B cell (primary cell): ENCODE measurements at regions not wholly inside any gene's neighbourhood (a gene's known extent, or its start where the extent isn't known, plus 50 kb on each side); places are given as distances from the start of the nearest gene placed in this dataset.

Experiments
- ATAC-seq: fragments of 200-7000 bp; cut with Tn5 transposase; one replicate; pipeline ENCODE4 v1.10.0; 2021; ENCODE audit warnings: low read depth, mild to moderate bottlenecking, moderate number of reproducible peaks, moderate library complexity
- CTCF ChIA-PET: fragments of 350-600 bp; sonication (Branson Sonifier 250); formaldehyde crosslinking; loops from one replicate; lab custom pipeline; 2021; ENCODE audit warnings: antibody characterized with exemption, inconsistent platforms; lab: Charles Lee
- POLR2A ChIA-PET: fragments of 350-600 bp; sonication (Branson Sonifier 250); formaldehyde crosslinking; loops from one replicate; lab custom pipeline; 2021; ENCODE audit warnings: antibody characterized with exemption; lab: Charles Lee
- DNase-seq: peaks from one replicate; pipeline ENCODE4 v3.0.0; 2013
- H2AFZ ChIP-seq: 2 replicates; pipeline ENCODE4 v1.6.1; 2012; ENCODE audit warnings: mild to moderate bottlenecking, low read depth, low read length; ENCODE audit not compliant: insufficient read depth, poor library complexity, severe bottlenecking
- H3K27ac ChIP-seq, 2 donors: 1 replicate in 1 of 2; 2 replicates in 1 of 2; pipeline ENCODE4 v1.5.1; 2012 to 2013; ENCODE audit warnings: low read length in 2 of 2, mild to moderate bottlenecking in 2 of 2, moderate library complexity in 1 of 2
- H3K27me3 ChIP-seq, 4 experiments: fragments of 200-600 bp in 1 of 4; sonication (generic) in 1 of 4; replicated peaks in 1 of 4; 1 replicate in 2 of 4; 2 replicates in 2 of 4; pipeline versions ENCODE4 v1.6.1 to v1.7.0; 2013 to 2016; ENCODE audit warnings: low read length in 3 of 4, mild to moderate bottlenecking in 2 of 4, mixed read lengths in 1 of 4, moderate library complexity in 1 of 4; ENCODE audit not compliant: insufficient read depth in 4 of 4, control insufficient read depth in 3 of 4; ENCODE audit errors: control extremely low read depth in 1 of 4
- H3K36me3 ChIP-seq, 2 experiments: replicated peaks in 1 of 2; 1 replicate in 1 of 2; 2 replicates in 1 of 2; pipeline versions ENCODE4 v1.6.1 to v1.7.1; 2013; ENCODE audit warnings: low read length in 1 of 2; ENCODE audit not compliant: insufficient read depth in 2 of 2, control insufficient read depth in 1 of 2; ENCODE audit errors: control extremely low read depth in 1 of 2, extremely low read depth in 1 of 2
- H3K4me1 ChIP-seq, 2 donors: fragments of 200-600 bp in 1 of 2; sonication (generic) in 1 of 2; 1 replicate in 1 of 2; 2 replicates in 1 of 2; pipeline versions ENCODE4 v1.5.1 to v1.6.1; 2013 to 2017; ENCODE audit warnings: low read length in 2 of 2; ENCODE audit not compliant: control insufficient read depth in 2 of 2, insufficient read depth in 2 of 2
- H3K4me2 ChIP-seq: replicated peaks from 2 replicates; pipeline ENCODE3; 2012; ENCODE audit warnings: mild to moderate bottlenecking, low read depth, low read length; ENCODE audit not compliant: poor library complexity, severe bottlenecking
- H3K4me3 ChIP-seq, 5 experiments: fragments of 200-600 bp in 1 of 5; sonication (generic) in 1 of 5; 1 replicate in 3 of 5; 2 replicates in 2 of 5; pipeline versions ENCODE4 v1.5.1 to v1.7.0; 2011 to 2016; ENCODE audit warnings: low read length in 4 of 5, mild to moderate bottlenecking in 4 of 5, low read depth in 2 of 5, control low read depth in 1 of 5, moderate library complexity in 1 of 5; ENCODE audit not compliant: insufficient read depth in 1 of 5; ENCODE audit errors: control extremely low read depth in 1 of 5, extremely low read depth in 1 of 5
- H3K79me2 ChIP-seq: fragments of 200-600 bp; sonication (generic); one replicate; pipeline ENCODE4 v1.6.0; 2016; ENCODE audit warnings: low read length; ENCODE audit not compliant: control insufficient read depth, insufficient read depth
- H3K9ac ChIP-seq: fragments of 200-600 bp; sonication (generic); 2 replicates; pipeline ENCODE4 v1.6.1; 2017; ENCODE audit warnings: mild to moderate bottlenecking, low read length, moderate library complexity
- H3K9me3 ChIP-seq, 3 donors: one replicate each; pipeline versions ENCODE4 v1.6.1 to v1.7.1; 2013; ENCODE audit warnings: low read length in 2 of 3; ENCODE audit not compliant: control insufficient read depth in 2 of 3, insufficient read depth in 1 of 3; ENCODE audit errors: control extremely low read depth in 1 of 3
- H4K20me1 ChIP-seq: 2 replicates; pipeline ENCODE4 v1.6.0; 2012; ENCODE audit warnings: mild to moderate bottlenecking, low read length; ENCODE audit not compliant: insufficient read depth, control insufficient read depth, poor library complexity, severe bottlenecking
- H3K27ac Mint-ChIP-seq: one replicate; pipeline ENCODE4 v1.8.0; 2021; ENCODE audit warnings: mixed read lengths
- H3K27me3 Mint-ChIP-seq: one replicate; pipeline ENCODE4 v1.8.0; 2021; ENCODE audit warnings: mixed read lengths
- H3K4me1 Mint-ChIP-seq: one replicate; pipeline ENCODE4 v1.8.0; 2021; ENCODE audit warnings: mixed read lengths
- H3K4me3 Mint-ChIP-seq: one replicate; pipeline ENCODE4 v1.8.0; 2021; ENCODE audit warnings: mixed read lengths
- H3K9me3 Mint-ChIP-seq: one replicate; pipeline ENCODE4 v1.8.0; 2022; ENCODE audit warnings: mixed read lengths; ENCODE audit not compliant: insufficient read depth
- CTCF ChIP-seq: fragments of 200-600 bp; IDR thresholded peaks from one replicate; pipeline ENCODE4 v1.8.0; 2022; ENCODE audit warnings: antibody characterized with exemption, mild to moderate bottlenecking
- EZH2 ChIP-seq: IDR thresholded peaks from 2 replicates; pipeline ENCODE4 v1.6.1; 2012; ENCODE audit warnings: borderline replicate concordance, low read depth, mild to moderate bottlenecking, moderate library complexity, low read length; ENCODE audit not compliant: insufficient read depth, poor library complexity, severe bottlenecking
- WGBS: methylation state at CpG from one replicate; pipeline ENCODE4 v1.1.5; 2013; ENCODE audit warnings: missing lambda C conversion rate; ENCODE audit not compliant: insufficient coverage; 5-methylcytosine and 5-hydroxymethylcytosine counted together
- intact Hi-C: fragments of 100-400 bp; cut with micrococcal nuclease; formaldehyde crosslinking; loops from one replicate; pipeline ENCODE4 v1.10.0; 2022

- TF ChIP-seq CTCF (no peak), EZH2 (no peak)
- Histone ChIP-seq H3K27me3 (peaks cover 0 to 20% (median 0%) of the 10 kb centered on the region in 4 experiments), H3K4me1 (no peaks in the 10 kb centered on the region), H3K36me3 (no peaks in the 10 kb centered on the region), H3K4me3 (no peak overlapping the region), H3K4me2 (no peak overlapping the region), H4K20me1 (no peaks in the 10 kb centered on the region), H3K9ac (no peak overlapping the region), H3K79me2 (no peaks in the 10 kb centered on the region), H3K27ac (no peak overlapping the region), H3K9me3 (no peaks in the 10 kb centered on the region), H2AFZ (no peak overlapping the region)
- POLR2A ChIA-PET, result no interaction called here
- no peak for DNase-seq
- no peaks in the 10 kb centered on the region for H3K4me1 Mint-ChIP-seq
- WGBS, result 83% methylated on average over 15 of the region's 15 CpGs
- intact Hi-C loops, result no loop called here
- H3K27ac Mint-ChIP-seq, result no peak overlapping the region
- H3K4me3 Mint-ChIP-seq, result no peak overlapping the region
- no peaks in the 10 kb centered on the region for H3K9me3 Mint-ChIP-seq
- peaks cover 37% of the 10 kb centered on the region for H3K27me3 Mint-ChIP-seq
- CTCF ChIA-PET, result no interaction called here
- ATAC-seq, result no peak
These were observed 86.0 kb upstream of the ALDH1L1 start for GRCh38 chr3:126266291-126266840.

- no peaks in the 10 kb centered on the region for H3K9me3 ChIP-seq
- H2AFZ ChIP-seq, result no peak overlapping the region
- no peaks in the 10 kb centered on the region for H4K20me1 ChIP-seq
- no peaks in the 10 kb centered on the region for H3K9me3 Mint-ChIP-seq
- intact Hi-C loops, result no loop called here
- ATAC-seq (no peak), DNase-seq (no peak)
- H3K27ac ChIP-seq, result no peak overlapping the region
- H3K79me2 ChIP-seq, result no peaks in the 10 kb centered on the region
- WGBS, result 92% methylated on average over 9 of the region's 12 CpGs
- peaks cover 33% of the 10 kb centered on the region for H3K27me3 Mint-ChIP-seq
- H3K27ac Mint-ChIP-seq, result no peak overlapping the region
- H3K4me1 ChIP-seq, result no peaks in the 10 kb centered on the region
- no peak overlapping the region for H3K4me3 Mint-ChIP-seq
- TF ChIP-seq EZH2 (no peak), CTCF (no peak)
- no peak overlapping the region for H3K4me3 ChIP-seq
- no peak overlapping the region for H3K9ac ChIP-seq
- POLR2A ChIA-PET, result no interaction called here
- H3K36me3 ChIP-seq, result no peaks in the 10 kb centered on the region
- H3K4me1 Mint-ChIP-seq, result no peaks in the 10 kb centered on the region
- no peak overlapping the region for H3K4me2 ChIP-seq
- CTCF ChIA-PET, result no interaction called here
- H3K27me3 ChIP-seq, result peaks cover 0 to 17% (median 0%) of the 10 kb centered on the region in 4 experiments
These were observed 84.6 kb upstream of the ALDH1L1 start for GRCh38 chr3:126264952-126265351.
